ENCODE measurements at regions not wholly inside any gene's neighbourhood (a gene's known extent, or its start where the extent isn't known, plus 50 kb on each side); places are given as distances from the start of the nearest gene placed in this dataset.

GRCh38 chr11:23494981-23495380, 634.7 kb upstream of the CCDC179 start:
- no peak for DNase-seq

- DNase-seq = no peak
Measured at GRCh38 chr11:23496340-23496739, 636.1 kb upstream of the CCDC179 start.

GRCh38 chr11:23497040-23497439, 636.8 kb upstream of the CCDC179 start:
- DNase-seq = no peak

- DNase-seq = no peak
Measured at GRCh38 chr11:23502389-23502788, 642.1 kb upstream of the CCDC179 start.

- no peak for DNase-seq
Measured at GRCh38 chr11:23502826-23503225, 642.6 kb upstream of the CCDC179 start.

- DNase-seq = no peak
Measured at GRCh38 chr11:23509023-23509422, 648.7 kb upstream of the CCDC179 start.

- no peak for DNase-seq
Measured at GRCh38 chr11:23509821-23510220, 649.5 kb upstream of the CCDC179 start.

GRCh38 chr11:23519194-23519593, 658.9 kb upstream of the CCDC179 start:
- DNase-seq = no peak

GRCh38 chr11:23520226-23520960, 660.1 kb upstream of the CCDC179 start:
- no peak for DNase-seq

- DNase-seq = no peak
Measured at GRCh38 chr11:23536907-23537306, 676.6 kb upstream of the CCDC179 start.

- DNase-seq = no peak
Measured at GRCh38 chr11:23539556-23539955, 679.3 kb upstream of the CCDC179 start.

GRCh38 chr11:23540101-23540561, 679.9 kb upstream of the CCDC179 start:
- DNase-seq = no peak

GRCh38 chr11:23542189-23542588, 681.9 kb upstream of the CCDC179 start:
- DNase-seq = no peak

- DNase-seq = no peak
Measured at GRCh38 chr11:23542816-23543215, 682.5 kb upstream of the CCDC179 start.

GRCh38 chr11:23543651-23544222, 683.5 kb upstream of the CCDC179 start:
- no peak for DNase-seq

- no peak for DNase-seq
Measured at GRCh38 chr11:23551706-23552105, 691.4 kb upstream of the CCDC179 start.

- DNase-seq = no peak
Measured at GRCh38 chr11:23554002-23554401, 693.7 kb upstream of the CCDC179 start.

GRCh38 chr11:23555085-23555484, 694.8 kb upstream of the CCDC179 start:
- no peak for DNase-seq

GRCh38 chr11:23556163-23556750, 696.0 kb upstream of the CCDC179 start:
- DNase-seq = no peak

- no peak for DNase-seq
Measured at GRCh38 chr11:23563591-23563990, 703.3 kb upstream of the CCDC179 start.

GRCh38 chr11:23564370-23564769, 704.1 kb upstream of the CCDC179 start:
- no peak for DNase-seq

GRCh38 chr11:23569134-23569533, 708.9 kb upstream of the CCDC179 start:
- no peak for DNase-seq

GRCh38 chr11:23569547-23569946, 709.3 kb upstream of the CCDC179 start:
- DNase-seq = no peak

GRCh38 chr11:23570828-23571227, 710.6 kb upstream of the CCDC179 start:
- no peak for DNase-seq

All from amniotic stem cell (primary cell).